HG03196 (cell line): ENCODE measurements at regions not wholly inside any gene's neighbourhood (a gene's known extent, or its start where the extent isn't known, plus 50 kb on each side); places are given as distances from the start of the nearest gene placed in this dataset.

Experiments
- ATAC-seq: cut with Tn5 transposase; IDR thresholded peaks from one replicate; pipeline ENCODE4 v1.9.1; 2021; ENCODE audit not compliant: unreplicated experiment

DNA sequence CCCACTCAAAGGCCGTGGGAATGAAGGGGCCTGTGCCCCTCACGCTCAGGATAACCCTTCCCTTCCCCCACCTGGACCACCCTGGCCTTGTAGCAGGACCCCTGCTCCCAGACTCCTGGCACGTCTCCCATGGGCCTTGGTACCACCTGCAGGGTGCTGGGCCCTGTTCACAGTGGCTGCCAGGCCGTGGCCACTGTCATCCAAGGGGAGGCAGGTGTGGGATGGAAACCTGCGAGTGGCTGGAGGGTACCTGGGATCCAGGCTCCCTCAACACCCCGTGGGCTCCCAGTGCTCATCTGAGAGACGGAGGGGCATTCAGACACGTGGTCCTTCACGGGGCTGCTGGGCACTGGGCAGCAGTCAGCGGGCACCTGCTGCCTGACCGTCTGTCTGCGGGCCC lies 75.6 kb upstream of the CIBAR2 start:
- no peak for ATAC-seq

- ATAC-seq = no peak
Measured at GRCh38 chr16:85188822-85189672, 76.8 kb upstream of the CIBAR2 start.

DNA sequence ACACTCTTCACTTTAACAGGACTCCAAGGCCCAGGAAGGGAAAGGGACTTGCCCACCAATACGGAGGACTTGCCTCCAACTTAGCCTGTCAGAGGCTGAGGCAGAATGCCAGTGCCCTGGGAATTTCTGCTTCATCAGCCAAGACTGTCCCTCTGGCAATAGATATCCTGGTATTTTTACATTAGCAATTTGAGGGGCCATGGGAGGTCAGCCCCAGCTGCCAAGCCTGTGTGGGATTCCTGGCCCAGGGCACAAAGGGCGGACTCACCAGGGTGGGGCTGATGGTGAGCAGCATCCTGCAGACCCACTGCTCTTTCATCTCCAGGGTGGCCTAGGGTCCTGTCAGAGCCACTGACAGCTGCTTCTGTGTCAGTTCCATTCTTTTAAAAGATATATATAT lies 78.3 kb upstream of the CIBAR2 start:
- ATAC-seq = no peak

- no peak for ATAC-seq
Measured at GRCh38 chr16:85191341-85191965, 79.2 kb upstream of the CIBAR2 start.

GRCh38 chr16:85192238-85193114 lies 80.2 kb upstream of the CIBAR2 start:
- no peak for ATAC-seq

DNA sequence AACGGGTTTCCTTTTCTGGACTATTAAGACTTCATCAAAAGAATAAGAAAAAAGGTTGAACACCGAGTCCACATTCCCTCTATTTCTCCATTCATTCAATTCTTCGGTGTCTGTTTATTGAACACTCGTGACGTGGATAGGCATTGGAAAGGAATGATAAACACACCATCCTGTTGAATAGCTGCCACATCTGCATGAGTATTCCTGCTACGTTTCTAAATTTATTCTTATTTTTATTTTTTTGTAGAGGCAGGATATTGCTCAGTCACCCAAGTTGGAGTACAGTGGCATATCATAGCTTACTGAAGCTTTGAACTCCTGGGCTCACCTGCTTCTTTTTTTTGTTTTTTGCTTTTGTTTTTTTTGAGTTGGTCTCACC lies 80.8 kb upstream of the CIBAR2 start:
- no peak for ATAC-seq

DNA sequence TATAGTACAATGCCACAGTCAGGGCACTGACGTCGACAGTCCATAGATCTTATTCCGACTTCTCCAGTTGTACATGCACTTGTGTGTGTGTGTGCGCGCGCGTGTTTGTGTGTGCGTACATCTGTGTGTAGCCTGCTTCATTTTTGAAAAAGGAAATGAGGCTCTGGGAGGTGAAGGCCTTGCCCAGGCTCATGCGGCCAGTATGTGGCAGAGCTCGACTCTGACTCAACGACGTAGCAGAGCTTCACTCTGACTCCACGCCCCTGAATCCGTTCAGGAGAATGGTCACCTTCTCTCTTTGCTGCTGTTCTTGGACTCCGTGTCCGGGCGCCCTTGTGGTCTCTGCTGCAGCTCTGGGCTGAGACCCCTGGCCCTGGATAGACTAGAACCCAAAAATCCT lies 81.6 kb upstream of the CIBAR2 start:
- no peak for ATAC-seq

- no peak for ATAC-seq
Measured at GRCh38 chr16:85194307-85195270, 82.3 kb upstream of the CIBAR2 start.

- no peak for ATAC-seq
Measured at GRCh38 chr16:85195271-85195647, 83.0 kb upstream of the CIBAR2 start.

DNA sequence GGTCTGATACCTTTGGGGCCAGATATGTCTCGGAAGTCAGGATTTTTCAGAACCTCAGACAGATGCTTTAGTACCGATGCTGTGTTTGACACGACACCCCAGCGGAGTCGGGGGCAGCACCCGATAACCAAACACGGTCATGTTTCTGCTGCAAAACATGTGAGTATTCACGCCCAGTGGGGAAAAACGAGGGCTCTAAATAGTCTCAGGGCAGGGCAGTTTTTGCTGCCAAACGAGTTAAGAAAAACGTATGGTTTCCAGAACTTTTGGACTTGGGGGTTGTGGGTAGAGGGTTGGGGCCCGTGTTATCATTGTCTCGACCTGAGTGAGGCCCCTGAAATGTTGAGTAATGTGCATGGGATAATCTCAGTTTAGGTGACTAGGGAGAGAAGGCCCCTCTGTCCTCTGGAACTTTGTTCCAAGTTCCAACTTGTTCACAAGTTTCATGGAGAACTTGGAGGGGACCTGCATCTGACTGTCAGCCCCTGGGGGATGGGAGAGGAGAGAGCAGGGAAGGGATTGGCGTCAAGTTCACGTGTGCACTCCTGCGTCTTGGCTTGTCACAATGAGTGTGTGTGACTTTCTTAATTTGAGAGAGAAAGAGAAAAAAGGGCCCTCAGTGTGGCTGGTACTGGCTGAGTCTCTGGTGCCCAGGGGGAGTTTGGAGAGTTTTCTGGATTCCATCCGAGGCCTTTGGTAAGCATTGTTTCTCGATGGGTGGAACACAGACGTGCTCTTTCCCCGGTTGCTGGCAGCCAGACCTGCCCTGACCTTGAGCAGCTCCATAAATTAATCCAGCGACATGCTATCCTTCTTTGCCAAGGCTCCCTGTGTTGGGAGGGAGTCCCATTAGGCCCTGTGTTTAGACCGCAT lies 83.9 kb upstream of the CIBAR2 start:
- ATAC-seq = no peak

- ATAC-seq = no peak
Measured at GRCh38 chr16:85196976-85197375, 84.7 kb upstream of the CIBAR2 start.

- no peak for ATAC-seq
Measured at GRCh38 chr16:85197611-85198566, 85.6 kb upstream of the CIBAR2 start.

GRCh38 chr16:85199069-85199725 lies 86.9 kb upstream of the CIBAR2 start:
- ATAC-seq = no peak

DNA sequence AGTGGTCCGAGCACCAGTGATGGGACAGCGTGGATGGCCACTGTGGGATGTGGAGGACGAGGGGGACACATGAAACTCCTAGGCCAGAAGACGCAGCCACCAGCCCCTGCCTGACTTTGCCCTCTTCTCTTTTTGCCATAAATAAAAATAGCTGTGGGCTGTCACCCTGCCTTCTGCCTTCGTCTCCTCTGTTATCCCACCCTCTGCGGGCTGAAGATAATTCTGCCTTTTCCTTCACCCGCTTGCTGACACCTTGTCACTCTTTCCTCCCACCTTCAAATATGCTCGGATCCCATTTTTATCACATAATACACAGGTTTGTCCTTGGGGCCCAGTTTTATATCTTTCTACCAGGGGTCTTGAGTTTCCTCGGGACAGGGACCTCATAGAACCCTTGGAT lies 87.6 kb upstream of the CIBAR2 start:
- no peak for ATAC-seq

DNA sequence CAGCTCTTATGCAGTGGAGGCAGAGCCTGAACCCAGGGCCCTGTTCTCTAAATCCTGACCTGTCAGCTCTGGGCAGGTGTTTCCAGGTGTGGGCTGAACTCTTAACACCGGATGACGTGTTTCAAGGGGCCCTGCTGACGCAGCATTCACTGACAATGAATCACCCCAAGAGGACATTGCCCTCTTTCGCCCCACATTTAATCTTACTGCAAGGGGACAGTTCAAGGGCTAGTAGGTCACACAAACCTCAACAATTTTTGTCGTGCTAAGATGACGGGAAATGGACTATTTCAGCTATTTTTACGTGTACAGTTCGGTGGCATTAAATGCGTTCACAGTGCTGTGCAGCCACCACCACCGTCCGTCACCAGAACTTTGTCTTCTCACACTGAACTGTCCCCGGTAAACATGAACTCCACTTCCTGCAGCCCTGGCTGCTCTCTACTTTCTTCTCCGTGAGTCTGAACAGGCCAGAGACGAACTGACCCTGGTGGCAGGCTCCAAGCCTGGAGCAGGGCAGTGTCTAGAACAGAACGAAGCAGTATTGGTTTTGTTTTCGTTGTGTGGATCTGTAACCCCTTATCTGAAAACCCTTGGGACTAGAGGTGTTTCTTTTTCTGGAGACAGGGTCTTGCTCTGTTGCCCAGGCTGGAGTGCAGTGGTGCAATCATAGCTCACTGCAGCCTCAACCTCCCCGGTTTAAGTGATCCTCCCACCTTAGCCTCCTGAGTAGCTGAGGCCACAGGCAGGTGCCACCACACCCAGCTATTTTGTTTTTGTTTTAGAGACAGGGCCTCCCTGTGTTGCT lies 88.4 kb upstream of the CIBAR2 start:
- no peak for ATAC-seq

DNA sequence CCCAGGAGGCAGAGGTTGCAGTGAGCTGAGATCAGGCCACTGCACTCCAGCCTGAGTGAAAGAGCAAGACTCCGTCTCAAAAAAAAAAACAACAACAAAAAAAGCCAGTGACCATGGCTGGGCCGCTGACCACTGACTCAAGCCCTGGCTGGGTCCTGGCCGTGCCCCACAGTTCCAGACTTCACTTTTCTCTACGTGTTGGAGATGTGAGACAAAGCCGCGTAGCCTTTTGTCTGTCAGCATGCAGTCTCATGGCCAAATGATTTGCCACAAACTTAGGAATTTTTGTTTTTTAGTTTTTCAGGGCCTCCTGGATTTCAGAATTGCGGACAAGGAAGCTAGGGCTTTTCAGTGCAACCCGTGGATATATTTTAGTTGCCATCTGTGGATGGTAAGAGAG lies 89.3 kb upstream of the CIBAR2 start:
- no peak for ATAC-seq

DNA sequence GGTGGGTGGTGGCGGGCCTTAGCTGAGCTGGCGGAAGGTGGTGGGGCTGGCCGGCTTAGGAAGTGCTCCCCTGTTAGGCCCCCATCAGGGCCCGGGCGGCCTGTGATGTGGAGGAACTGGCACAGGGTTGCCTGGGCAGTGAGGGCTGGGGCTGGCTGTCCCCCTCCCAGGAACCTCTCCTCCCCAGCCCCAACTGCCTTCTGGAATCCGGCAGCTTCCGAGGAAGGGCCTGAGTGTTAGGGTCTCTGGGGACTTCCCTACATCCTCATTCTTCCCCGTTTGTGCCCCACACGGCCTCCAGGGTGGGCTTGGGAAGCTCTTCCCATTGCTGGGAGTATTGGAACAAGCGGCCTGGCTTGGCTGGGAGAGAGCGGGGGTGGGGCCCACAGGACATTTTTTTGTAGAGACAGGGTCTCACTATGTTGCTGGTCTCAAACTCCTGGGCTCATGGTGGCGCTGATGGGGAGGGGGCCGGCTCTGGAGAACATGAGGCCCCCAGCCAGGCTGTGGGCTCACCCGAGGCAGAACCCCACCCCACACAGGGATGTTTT lies 89.9 kb upstream of the CIBAR2 start:
- no peak for ATAC-seq
